Pancreas (tissue), 10 donors: ENCODE measurements at regions not wholly inside any gene's neighbourhood (a gene's known extent, or its start where the extent isn't known, plus 50 kb on each side); places are given as distances from the start of the nearest gene placed in this dataset.

ENCODE experiments used
- ATAC-seq, 4 donors: fragments of 200-7000 bp; cut with Tn5 transposase; one replicate each; pipeline versions ENCODE4 v1.8.0 to v1.9.1; 2020; ENCODE audit warnings: mild to moderate bottlenecking in 4 of 4, moderate library complexity in 4 of 4
- DNase-seq, 6 donors: peaks; one replicate each; pipeline ENCODE4 v3.0.0-alpha.2; 2020
- FAIRE-seq: peaks from 2 replicates; lab custom pipeline; 2012; peaks lifted over from hg19 to GRCh38; lab: Jason Lieb, UNC
- H3K27ac ChIP-seq, 4 donors: fragments of 200-600 bp; sonication (generic); 1 replicate in 3 of 4; 2 replicates in 1 of 4; pipeline versions ENCODE4 v1.5.0 to v1.8.0; 2020
- H3K27me3 ChIP-seq, 4 donors: fragments of 200-600 bp; one replicate each; pipeline ENCODE4 v1.8.0; 2021
- H3K36me3 ChIP-seq, 3 donors: fragments of 200-600 bp; sonication (generic) in 1 of 3; one replicate each; pipeline versions ENCODE4 v1.5.0 to v1.8.0; 2020 to 2021
- H3K4me1 ChIP-seq, 3 donors: fragments of 200-600 bp; one replicate each; pipeline ENCODE4 v1.8.0; 2021
- H3K4me3 ChIP-seq, 4 donors: fragments of 200-600 bp; sonication (generic) in 2 of 4; one replicate each; pipeline versions ENCODE4 v1.5.0 to v1.8.0; 2020 to 2021
- H3K9me3 ChIP-seq, 4 donors: fragments of 200-600 bp; one replicate each; pipeline ENCODE4 v1.8.0; 2021
- WGBS, 2 donors: extraction: QIAGEN DNeasy Blood & Tissue Kit; methylation state at CpG; one replicate each; pipeline ENCODE4 v1.1.7; 2013; 5-methylcytosine and 5-hydroxymethylcytosine counted together
- intact Hi-C, 3 donors: fragments of 100-400 bp; cut with DNase I; formaldehyde crosslinking; loops; one replicate each; pipeline versions ENCODE4 v1.11.1 to v1.14.2; 2022
- TF ChIP-seq, protein P1 (sequence below), 4 donors: fragments of 200-600 bp; sonication (generic) in 3 of 4; IDR thresholded peaks; one replicate each; pipeline versions ENCODE4 v1.5.0 to v1.8.0; 2021; ENCODE audit warnings: antibody characterized with exemption in 4 of 4
- donor health status: healthy with polysubstance abuse.
- donor health status: DM: no; HTN: no; CAD: no; lungs with moderate emphysema.
- donor health status: DM: no; HTN: no; CAD: no.
- donor health status: control.
- donor health status: control.
- donor health status: Bipolar disorder and iron deficiency.
- donor health status: DM: yes; HTN: yes; CAD: no.
- donor health status: DM: no; HTN: no; CAD: no.
- donor health status: DM: no; HTN: no; CAD: no.
- donor health status: DM: yes; HTN: yes; CAD: no.

DNA sequence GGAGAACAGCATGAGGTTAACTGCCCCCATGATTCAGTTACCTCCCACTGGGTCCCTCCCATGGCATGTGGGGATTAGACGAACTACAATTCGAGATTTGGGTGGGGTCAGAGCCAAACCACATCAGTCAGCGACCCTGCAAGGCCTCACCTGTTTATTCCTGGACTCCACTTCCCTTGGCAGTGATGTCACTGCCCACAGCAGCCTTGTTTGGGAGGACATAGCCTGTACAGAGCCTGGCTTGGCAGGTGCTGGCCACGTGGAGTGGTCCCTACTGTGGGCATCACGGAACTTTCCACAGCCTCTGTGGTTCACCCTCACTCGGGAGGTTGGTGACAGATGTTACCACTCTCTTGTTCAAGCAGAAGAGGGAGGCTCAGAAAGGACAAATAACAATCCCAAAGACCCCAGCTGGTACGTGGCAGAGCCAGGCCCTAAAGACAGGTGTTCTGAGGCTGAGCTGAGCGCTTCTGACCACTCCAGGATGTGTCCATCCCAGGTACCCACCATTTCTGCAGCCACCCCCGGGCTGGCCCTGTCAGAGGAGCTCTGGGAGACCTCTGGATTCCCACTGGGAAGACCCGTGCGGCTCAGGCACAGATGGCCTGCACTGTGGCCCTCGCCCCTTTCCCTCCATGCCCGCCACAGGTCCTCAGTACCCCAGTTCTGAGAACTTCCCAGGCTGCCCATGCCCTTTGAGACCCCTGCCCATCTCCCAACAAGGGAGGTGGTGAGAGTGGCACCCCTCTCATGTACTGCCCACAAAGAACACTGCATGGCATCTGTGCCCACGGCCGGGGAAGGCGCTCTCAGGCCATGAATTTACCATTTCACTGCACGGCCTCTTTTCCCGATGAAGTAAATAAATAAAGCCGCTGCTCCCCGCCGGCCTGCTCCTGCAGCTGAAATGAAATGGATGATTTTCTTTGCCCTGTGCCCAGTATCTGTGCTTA, 605.8 kb downstream of the TBC1D22A start:
- intact Hi-C loops: no loop called here
- H3K4me3 ChIP-seq: no peak overlapping the region
- H3K27me3 ChIP-seq: no peaks in the 10 kb centered on the region
- no peak overlapping the region for H3K27ac ChIP-seq
- no peaks in the 10 kb centered on the region for H3K4me1 ChIP-seq
- DNase-seq: peak in 1 of 6 donors; percentile 27
- WGBS, 2 donors: 73 to 79% methylated on average over 21 of the region's 21 CpGs
- H3K36me3 ChIP-seq: no peaks in the 10 kb centered on the region
- TF ChIP-seq, protein P1, sequence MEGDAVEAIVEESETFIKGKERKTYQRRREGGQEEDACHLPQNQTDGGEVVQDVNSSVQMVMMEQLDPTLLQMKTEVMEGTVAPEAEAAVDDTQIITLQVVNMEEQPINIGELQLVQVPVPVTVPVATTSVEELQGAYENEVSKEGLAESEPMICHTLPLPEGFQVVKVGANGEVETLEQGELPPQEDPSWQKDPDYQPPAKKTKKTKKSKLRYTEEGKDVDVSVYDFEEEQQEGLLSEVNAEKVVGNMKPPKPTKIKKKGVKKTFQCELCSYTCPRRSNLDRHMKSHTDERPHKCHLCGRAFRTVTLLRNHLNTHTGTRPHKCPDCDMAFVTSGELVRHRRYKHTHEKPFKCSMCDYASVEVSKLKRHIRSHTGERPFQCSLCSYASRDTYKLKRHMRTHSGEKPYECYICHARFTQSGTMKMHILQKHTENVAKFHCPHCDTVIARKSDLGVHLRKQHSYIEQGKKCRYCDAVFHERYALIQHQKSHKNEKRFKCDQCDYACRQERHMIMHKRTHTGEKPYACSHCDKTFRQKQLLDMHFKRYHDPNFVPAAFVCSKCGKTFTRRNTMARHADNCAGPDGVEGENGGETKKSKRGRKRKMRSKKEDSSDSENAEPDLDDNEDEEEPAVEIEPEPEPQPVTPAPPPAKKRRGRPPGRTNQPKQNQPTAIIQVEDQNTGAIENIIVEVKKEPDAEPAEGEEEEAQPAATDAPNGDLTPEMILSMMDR (IDR thresholded peaks at IDR 0.05): no peak
- no peak for ATAC-seq
- no peak for FAIRE-seq
- no peaks in the 10 kb centered on the region for H3K9me3 ChIP-seq

DNA sequence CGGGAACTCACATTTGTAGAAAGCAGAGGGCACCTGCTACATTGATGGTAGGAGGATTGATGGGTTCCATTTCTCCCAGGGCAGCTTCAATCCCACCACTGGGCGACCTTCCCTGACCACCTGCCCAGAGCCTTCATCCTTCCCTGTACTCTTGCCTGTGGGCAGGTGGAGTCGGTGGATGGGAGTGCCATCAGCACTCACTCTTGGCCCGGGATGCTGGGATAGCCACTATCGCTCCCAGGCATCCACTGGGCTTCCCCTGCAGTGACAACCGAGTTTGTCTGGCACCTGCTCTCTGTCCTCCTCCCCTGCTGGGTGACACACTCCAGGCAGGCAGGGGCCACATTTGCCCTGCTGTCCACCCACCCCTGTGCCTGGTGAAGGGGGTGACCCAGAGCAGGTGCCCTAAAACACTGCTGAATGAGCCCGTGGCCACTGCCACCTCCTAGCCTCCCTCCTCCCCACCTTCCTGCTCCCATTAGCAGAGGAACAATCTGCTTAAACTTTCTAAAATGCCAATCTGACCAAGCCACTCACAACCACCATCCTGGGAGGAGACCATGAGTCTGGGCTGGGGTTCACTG, 604.7 kb downstream of the TBC1D22A start:
- intact Hi-C loops: no loop called here
- no peak for DNase-seq
- H3K36me3 ChIP-seq: no peaks in the 10 kb centered on the region
- H3K4me3 ChIP-seq: no peak overlapping the region
- no peaks in the 10 kb centered on the region for H3K4me1 ChIP-seq
- no peaks in the 10 kb centered on the region for H3K9me3 ChIP-seq
- 37 to 50% methylated on average over 7 of the region's 7 CpGs for WGBS, 2 donors
- TF ChIP-seq, protein P1 (IDR thresholded peaks at IDR 0.05): no peak
- ATAC-seq: no peak
- H3K27me3 ChIP-seq: no peaks in the 10 kb centered on the region
- H3K27ac ChIP-seq: no peak overlapping the region
- FAIRE-seq: no peak

DNA sequence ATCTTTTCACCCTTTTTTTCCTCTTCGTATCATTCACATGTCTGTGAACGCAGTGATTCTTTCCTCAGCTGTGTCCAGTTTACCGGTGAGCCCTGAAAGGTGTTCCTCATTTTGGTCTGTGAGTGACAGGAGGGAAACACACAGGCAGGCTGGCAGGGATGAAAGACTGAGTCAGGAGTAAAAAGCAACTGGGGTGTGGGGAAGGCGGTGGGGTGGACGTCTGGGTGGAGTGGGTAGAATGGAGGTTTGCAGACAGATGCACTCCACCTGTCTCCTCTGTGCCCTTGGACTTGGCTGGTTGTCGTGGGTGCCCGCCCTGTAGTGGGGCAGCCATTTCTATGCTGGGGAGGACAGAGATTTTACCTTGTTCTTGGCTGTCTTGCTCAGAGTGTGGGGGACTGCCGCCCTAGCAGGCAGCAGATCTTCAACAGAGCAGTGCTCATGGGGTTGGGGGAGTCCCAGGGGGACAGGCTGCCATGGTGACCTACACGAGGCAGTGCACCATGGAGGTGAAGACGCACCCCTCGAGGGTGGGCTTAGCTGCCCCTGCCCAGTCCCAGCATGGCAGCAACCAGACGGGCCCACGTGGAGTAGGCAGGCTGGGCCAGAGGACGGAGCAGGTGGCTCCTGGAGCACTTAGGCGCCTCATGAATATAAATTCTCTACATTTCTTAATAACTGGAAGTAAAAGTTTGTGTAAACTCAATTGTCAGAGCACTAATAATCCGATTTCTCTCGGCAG, 603.7 kb downstream of the TBC1D22A start:
- no peak overlapping the region for H3K27ac ChIP-seq
- ATAC-seq: no peak
- intact Hi-C loops: no loop called here
- H3K27me3 ChIP-seq: no peaks in the 10 kb centered on the region
- no peak for FAIRE-seq
- TF ChIP-seq, protein P1 (IDR thresholded peaks at IDR 0.05): no peak
- no peaks in the 10 kb centered on the region for H3K36me3 ChIP-seq
- WGBS, 2 donors: 62 to 72% methylated on average over 17 of the region's 17 CpGs
- H3K4me3 ChIP-seq: no peak overlapping the region
- no peak for DNase-seq
- no peaks in the 10 kb centered on the region for H3K4me1 ChIP-seq
- H3K9me3 ChIP-seq: no peaks in the 10 kb centered on the region

DNA sequence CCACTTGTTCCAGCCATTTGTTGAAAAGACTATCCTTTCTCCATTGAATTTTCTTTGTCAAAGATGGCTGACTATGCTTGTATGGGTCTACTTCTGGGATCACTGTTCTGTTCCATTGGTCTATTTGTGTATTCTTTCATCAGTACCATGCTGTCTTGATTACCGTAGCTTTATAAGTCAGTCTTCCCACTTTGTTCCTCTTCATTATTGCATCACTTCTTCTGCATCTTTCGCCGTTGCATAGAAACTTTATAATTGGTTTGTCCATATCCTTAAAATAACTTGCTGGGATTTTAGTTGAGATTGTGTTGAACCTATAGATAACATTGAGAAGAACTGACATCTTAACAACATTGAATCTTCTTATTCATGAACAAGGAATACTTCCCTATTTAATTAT, 598.8 kb downstream of the TBC1D22A start:
- Histone ChIP-seq H3K4me3 (no peak overlapping the region), H3K9me3 (no peaks in the 10 kb centered on the region), H3K4me1 (no peaks in the 10 kb centered on the region), H3K27me3 (no peaks in the 10 kb centered on the region), H3K27ac (no peak overlapping the region), H3K36me3 (no peaks in the 10 kb centered on the region)
- ATAC-seq (no peak), DNase-seq (no peak), FAIRE-seq (no peak)
- WGBS, 2 donors: 93 to 99% methylated on average over 3 of the region's 3 CpGs
- TF ChIP-seq, protein P1 (IDR thresholded peaks at IDR 0.05): no peak
- intact Hi-C loops: no loop called here
